HCT116 (cell line): ENCODE measurements at regions not wholly inside any gene's neighbourhood (a gene's known extent, or its start where the extent isn't known, plus 50 kb on each side); places are given as distances from the start of the nearest gene placed in this dataset.

Source experiments
- CTCF ChIP-seq, 3 experiments: fragments of 200-600 bp in 1 of 3; sonication (generic) in 1 of 3; IDR thresholded peaks in 2 of 3; conservative IDR thresholded peaks in 1 of 3; 2 replicates each; pipeline ENCODE4 v1.5.1; 2012 to 2017; ENCODE audit warnings: low read depth in 2 of 3, low read length in 2 of 3, antibody characterized with exemption in 1 of 3, borderline replicate concordance in 1 of 3, control low read depth in 1 of 3, mild to moderate bottlenecking in 1 of 3, mixed read lengths in 1 of 3, mixed run types in 1 of 3, moderate library complexity in 1 of 3; ENCODE audit not compliant: insufficient read depth in 1 of 3
- JUND ChIP-seq: IDR thresholded peaks from 2 replicates; pipeline ENCODE4 v1.6.1; 2012
- POLR2A ChIP-seq: IDR thresholded peaks from 2 replicates; pipeline ENCODE4 v1.7.0; 2011; ENCODE audit warnings: borderline replicate concordance; ENCODE audit not compliant: insufficient read depth, insufficient read length; ENCODE audit errors: extremely low read depth
- RAD21 ChIP-seq: IDR thresholded peaks from 2 replicates; pipeline ENCODE4 v1.6.1; 2012; ENCODE audit warnings: low read depth, mild to moderate bottlenecking
- YY1 ChIP-seq: IDR thresholded peaks from 2 replicates; pipeline ENCODE4 v1.6.1; 2011; ENCODE audit warnings: low read length, low read depth, moderate library complexity, mild to moderate bottlenecking; ENCODE audit not compliant: insufficient replicate concordance; ENCODE audit errors: extremely low read depth

- TF ChIP-seq POLR2A (no peak), JUND (no peak), RAD21 (no peak), CTCF (IDR thresholded peaks at IDR 0.05 in 2 of 3, conservative IDR thresholded peaks at IDR 0.05 in 1 of 3; ENCODE audit: borderline replicate concordance in 1 of 3, insufficient read depth in 1 of 3, low read depth in 2 of 3, low read length in 2 of 3) (no peak), YY1 (no peak)
Observed at GRCh38 chr1:82392946-82393345, 592.2 kb downstream of the ADGRL2 start.
